ENCODE measurements at regions not wholly inside any gene's neighbourhood (a gene's known extent, or its start where the extent isn't known, plus 50 kb on each side); places are given as distances from the start of the nearest gene placed in this dataset.

DNA sequence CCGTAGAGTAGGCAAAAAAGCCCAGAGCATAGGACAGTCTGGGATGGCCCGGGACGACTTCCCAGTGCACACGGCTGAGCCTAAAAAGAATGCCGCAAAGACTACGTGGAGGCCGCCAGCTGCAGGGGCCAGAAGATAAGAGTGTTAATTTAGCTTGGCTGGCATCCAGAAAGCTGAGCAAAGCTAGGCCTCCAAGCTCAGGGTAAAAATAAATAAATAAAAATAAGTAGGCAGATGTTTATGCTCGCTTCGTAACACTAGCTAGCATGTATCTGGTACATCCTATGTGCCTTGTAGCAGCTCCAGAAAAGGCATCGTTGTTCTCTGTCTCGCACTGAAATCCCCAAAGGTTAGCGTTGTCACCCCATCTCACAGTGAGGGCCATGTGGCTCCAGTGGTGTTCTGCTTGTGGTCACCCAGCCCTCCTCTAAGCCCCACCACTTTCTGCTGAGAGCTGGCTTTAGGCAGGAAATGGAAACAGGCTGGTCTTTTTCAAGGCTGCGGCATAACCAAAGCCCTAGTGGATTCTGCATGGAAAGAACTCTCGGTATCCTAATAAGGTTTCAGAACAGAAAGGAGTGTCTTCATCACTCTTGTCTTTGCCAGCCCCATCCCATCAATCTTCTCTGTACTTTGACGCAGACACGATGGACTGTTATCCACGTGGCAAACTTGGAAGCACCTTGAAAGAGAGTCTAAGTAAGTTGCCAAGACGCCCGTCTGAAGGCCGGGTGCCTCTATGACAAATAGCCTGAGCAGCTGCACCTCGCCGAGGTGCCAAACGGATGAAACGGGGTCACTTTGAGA is 58.1 kb upstream of the MEF2A start:
- TF ChIP-seq, protein P1, sequence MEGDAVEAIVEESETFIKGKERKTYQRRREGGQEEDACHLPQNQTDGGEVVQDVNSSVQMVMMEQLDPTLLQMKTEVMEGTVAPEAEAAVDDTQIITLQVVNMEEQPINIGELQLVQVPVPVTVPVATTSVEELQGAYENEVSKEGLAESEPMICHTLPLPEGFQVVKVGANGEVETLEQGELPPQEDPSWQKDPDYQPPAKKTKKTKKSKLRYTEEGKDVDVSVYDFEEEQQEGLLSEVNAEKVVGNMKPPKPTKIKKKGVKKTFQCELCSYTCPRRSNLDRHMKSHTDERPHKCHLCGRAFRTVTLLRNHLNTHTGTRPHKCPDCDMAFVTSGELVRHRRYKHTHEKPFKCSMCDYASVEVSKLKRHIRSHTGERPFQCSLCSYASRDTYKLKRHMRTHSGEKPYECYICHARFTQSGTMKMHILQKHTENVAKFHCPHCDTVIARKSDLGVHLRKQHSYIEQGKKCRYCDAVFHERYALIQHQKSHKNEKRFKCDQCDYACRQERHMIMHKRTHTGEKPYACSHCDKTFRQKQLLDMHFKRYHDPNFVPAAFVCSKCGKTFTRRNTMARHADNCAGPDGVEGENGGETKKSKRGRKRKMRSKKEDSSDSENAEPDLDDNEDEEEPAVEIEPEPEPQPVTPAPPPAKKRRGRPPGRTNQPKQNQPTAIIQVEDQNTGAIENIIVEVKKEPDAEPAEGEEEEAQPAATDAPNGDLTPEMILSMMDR (IDR thresholded peaks at IDR 0.05; ENCODE audit: low read depth, low read length), result no peak
- no peak for DNase-seq (ENCODE audit: extremely low read depth, low read depth)

DNA sequence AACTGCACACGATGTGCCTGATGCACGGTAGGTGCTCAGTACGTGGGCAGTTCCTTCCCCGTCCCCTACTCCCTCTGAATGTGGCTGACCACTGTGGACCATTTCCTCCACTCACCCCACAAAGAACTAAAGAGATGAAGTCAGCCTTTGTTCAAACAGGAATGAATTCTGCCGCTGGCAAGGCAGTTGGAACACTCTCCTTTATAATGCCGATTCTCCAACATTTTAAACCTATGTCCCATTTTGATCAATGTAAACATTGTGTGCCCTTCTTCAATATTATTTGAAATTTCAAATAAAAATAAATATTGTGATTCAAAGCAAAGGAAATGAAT is 57.5 kb upstream of the MEF2A start:
- DNase-seq (ENCODE audit: extremely low read depth, low read depth), result no peak
- TF ChIP-seq, protein P1 (IDR thresholded peaks at IDR 0.05; ENCODE audit: low read depth, low read length), result no peak

DNA sequence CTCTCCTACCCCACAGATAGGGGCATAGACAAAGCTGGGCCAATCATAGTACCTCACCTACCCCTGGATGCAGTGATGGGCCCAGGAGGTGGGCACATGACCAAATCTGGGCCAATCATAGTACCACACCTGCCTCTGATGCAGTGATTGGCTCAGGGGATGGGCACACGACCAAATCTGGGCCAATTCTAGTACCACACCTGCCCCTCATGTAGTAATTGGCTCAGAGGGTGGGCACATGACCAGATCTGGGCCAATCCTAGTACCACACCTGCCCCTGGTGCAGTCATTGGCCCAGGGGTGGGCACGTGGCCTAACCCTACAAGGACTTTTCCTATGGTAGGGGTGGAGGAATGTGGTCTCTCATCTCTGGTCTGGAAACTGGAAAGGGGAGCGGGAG is 56.9 kb upstream of the MEF2A start:
- no peak for DNase-seq (ENCODE audit: extremely low read depth, low read depth)
- TF ChIP-seq, protein P1 (IDR thresholded peaks at IDR 0.05; ENCODE audit: low read depth, low read length), result no peak

DNA sequence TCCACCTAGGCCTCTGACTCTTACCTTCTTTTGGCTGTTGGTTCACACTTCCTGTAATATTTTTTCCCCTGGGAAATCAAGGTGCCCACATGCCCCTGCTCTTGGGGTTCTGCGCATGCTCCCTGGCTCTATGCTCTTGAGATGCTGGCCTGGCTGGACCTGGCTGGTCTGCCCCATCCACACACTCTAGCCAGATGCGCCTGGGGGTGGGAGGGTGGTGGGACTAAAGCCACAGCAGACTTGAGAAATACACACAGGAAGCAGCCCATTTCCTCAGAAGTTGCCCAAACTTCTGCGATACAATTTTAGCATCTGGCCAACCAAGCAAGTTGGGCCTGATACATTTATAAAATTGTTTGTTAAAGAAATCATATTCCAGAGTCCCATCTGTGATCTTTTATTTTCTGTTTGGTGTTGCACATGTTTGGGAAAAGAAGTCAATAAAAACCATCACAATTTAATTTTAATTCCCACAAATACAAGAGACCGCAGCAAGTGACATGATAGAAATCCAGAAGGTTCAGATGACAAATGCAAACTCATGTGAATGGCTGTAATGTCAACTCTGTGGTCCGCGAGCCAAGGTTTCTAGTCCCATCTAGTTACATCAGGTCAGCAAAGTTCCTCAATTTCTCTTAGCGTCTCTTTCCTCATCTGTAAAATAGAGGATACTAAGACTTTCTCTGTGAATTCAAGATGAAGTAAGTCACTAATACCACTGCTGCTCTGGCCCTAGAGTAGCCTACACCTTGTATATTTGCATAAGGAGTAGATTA is 55.9 kb upstream of the MEF2A start:
- DNase-seq (ENCODE audit: extremely low read depth, low read depth), result no peak
- TF ChIP-seq, protein P1 (IDR thresholded peaks at IDR 0.05; ENCODE audit: low read depth, low read length), result no peak

DNA sequence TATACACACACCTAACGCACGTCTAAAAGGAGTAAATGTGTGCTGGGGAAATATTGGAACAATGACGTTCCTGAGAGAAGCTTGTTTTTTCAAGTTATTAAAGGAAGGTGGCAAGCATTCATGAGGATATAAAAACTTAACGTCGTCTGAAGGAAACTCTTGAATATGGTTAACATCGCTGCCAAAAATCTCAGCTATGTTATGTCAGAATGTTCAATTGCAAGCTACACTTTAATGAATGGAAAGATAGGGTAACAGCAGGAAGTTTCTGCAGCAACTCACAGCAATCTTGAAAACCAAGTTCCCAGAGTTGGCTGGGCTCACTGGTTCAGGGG is 54.3 kb upstream of the MEF2A start:
- DNase-seq (ENCODE audit: extremely low read depth, low read depth), result peak; percentile 19
- TF ChIP-seq, protein P1 (IDR thresholded peaks at IDR 0.05; ENCODE audit: low read depth, low read length), result no peak

DNA sequence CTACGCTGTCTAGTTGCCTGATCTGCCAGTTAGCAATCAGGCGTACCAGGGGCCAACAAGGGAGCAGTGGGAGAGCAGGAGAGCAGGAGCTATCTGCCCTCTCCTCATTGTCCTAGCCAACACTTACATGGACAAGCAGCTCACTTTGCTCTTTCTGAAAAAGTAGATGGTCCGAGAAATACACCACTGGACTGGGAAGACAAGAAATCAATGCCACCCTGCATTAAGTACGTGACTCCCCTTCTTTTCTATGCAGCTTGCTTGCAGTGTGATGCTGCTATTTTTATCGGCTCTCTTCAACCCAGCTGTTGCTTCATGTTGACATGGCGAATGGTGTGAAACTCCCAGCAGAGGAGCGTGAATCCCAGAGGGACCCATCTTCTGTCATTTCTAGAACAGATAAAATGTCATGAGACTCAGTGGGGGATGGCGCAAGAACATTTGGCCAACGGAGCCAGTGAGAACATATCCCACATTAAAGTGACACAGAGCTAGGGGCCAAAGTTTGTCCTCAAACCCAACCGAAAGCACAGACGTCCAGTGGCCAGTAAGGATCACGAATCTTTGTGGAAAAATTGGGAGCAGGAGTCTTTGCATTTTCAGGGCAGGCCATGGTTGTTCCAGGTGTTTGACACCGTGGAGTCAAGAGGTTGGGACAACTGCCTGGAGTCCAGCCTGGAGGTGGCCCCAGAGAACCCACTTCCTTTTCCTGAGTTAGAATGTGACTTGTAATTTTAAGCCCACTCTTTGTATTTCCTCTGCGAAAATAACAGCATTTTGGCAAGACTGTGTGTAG is 53.7 kb upstream of the MEF2A start:
- TF ChIP-seq, protein P1 (IDR thresholded peaks at IDR 0.05; ENCODE audit: low read depth, low read length), result no peak
- DNase-seq (ENCODE audit: extremely low read depth, low read depth), result no peak

DNA sequence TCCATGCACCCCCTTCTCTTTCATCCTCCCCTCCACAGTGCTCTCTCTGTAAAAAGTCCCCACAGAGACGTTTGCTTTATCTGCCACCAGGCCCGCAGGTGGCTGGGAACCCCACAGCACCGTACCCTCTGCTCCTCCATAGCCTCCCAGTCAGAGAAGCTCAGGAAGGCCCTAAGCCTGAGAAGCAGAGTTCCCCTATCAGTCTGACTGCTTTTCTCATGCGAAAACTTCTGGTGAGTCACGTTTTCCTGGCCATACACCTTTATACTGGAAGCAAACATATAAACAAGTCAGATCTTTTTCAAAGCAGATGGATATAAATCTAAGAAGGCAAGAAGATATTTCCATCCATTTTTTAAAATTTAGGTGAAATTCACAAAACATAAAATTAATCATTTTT is 51.5 kb upstream of the MEF2A start:
- TF ChIP-seq, protein P1 (IDR thresholded peaks at IDR 0.05; ENCODE audit: low read depth, low read length), result no peak

More for the DNA sequence above, 51.5 kb upstream of the MEF2A start:
- no peak for DNase-seq (ENCODE audit: extremely low read depth, low read depth)
